Body of pancreas (tissue), 4 donors: ENCODE measurements at regions not wholly inside any gene's neighbourhood (a gene's known extent, or its start where the extent isn't known, plus 50 kb on each side); places are given as distances from the start of the nearest gene placed in this dataset.

Source experiments
- ATAC-seq: fragments of 150-250 bp; one replicate; pipeline ENCODE4 v1.9.1; 2016
- DNase-seq, 4 donors: peaks; one replicate each; pipeline ENCODE4 v3.0.0-alpha.2; 2019
- H3K27ac ChIP-seq, 4 donors: fragments of 200-600 bp; sonication (generic); 1 replicate in 3 of 4; 2 replicates in 1 of 4; pipeline versions ENCODE4 v1.5.1 to v1.6.1; 2016 to 2019; ENCODE audit warnings: mild to moderate bottlenecking in 1 of 4, mixed read lengths in 1 of 4, moderate library complexity in 1 of 4
- H3K27me3 ChIP-seq, 2 donors: fragments of 200-600 bp; sonication (generic); one replicate each; pipeline ENCODE4 v1.6.0; 2016; ENCODE audit warnings: mild to moderate bottlenecking in 1 of 2
- H3K36me3 ChIP-seq, 2 donors: fragments of 200-600 bp; sonication (generic); replicated peaks in 1 of 2; 2 replicates each; pipeline ENCODE4 v1.5.1; 2016; ENCODE audit warnings: low read depth in 2 of 2; ENCODE audit not compliant: insufficient read depth in 1 of 2
- H3K4me1 ChIP-seq: fragments of 200-600 bp; sonication (generic); one replicate; pipeline ENCODE4 v1.6.0; 2016
- H3K4me3 ChIP-seq, 2 donors: fragments of 200-600 bp; sonication (generic); 1 replicate in 1 of 2; 2 replicates in 1 of 2; pipeline ENCODE4 v1.5.1; 2016 to 2019
- H3K9me3 ChIP-seq, 3 donors: fragments of 200-600 bp; sonication (generic); 1 replicate in 2 of 3; 2 replicates in 1 of 3; pipeline ENCODE4 v1.5.1; 2016
- CTCF ChIP-seq, 7 experiments: fragments of 450-650 bp in 4 of 7; fragments of 200-600 bp in 3 of 7; sonication (generic) in 3 of 7; IDR thresholded peaks; one replicate each; pipeline ENCODE4 v1.5.1; 2016 to 2019; ENCODE audit warnings: antibody characterized with exemption in 7 of 7
- POLR2A ChIP-seq, 3 donors: fragments of 450-650 bp; IDR thresholded peaks; one replicate each; pipeline ENCODE4 v1.6.1; 2016; ENCODE audit warnings: antibody characterized with exemption in 3 of 3, mild to moderate bottlenecking in 2 of 3
- WGBS, 2 donors: methylation state at CpG; one replicate each; pipeline ENCODE4 v1.1.5; 2017; 5-methylcytosine and 5-hydroxymethylcytosine counted together
- intact Hi-C: fragments of 100-400 bp; cut with DNase I; formaldehyde crosslinking; loops from one replicate; pipeline ENCODE4 v1.15.1; 2023

GRCh38 chr12:87923361-87923760 lies 105.8 kb downstream of the C12orf50 start:
- TF ChIP-seq POLR2A (IDR thresholded peaks at IDR 0.05) = no peak
- no peak for TF ChIP-seq CTCF (IDR thresholded peaks at IDR 0.05)
- intact Hi-C loops = no loop called here
- H3K36me3 ChIP-seq = no peaks in the 10 kb centered on the region
- DNase-seq = no peak
- ATAC-seq = no peak
- H3K27ac ChIP-seq = no peak overlapping the region
- H3K9me3 ChIP-seq = no peaks in the 10 kb centered on the region
- no peaks in the 10 kb centered on the region for H3K27me3 ChIP-seq
- H3K4me1 ChIP-seq = no peaks in the 10 kb centered on the region
- 53 to 56% methylated on average over 3 of the region's 3 CpGs for WGBS, 2 donors
- H3K4me3 ChIP-seq = no peak overlapping the region

GRCh38 chr12:87922736-87923135 lies 106.5 kb downstream of the C12orf50 start:
- Histone ChIP-seq H3K4me1 (no peaks in the 10 kb centered on the region), H3K27me3 (no peaks in the 10 kb centered on the region), H3K9me3 (no peaks in the 10 kb centered on the region), H3K4me3 (no peak overlapping the region), H3K36me3 (no peaks in the 10 kb centered on the region), H3K27ac (no peak overlapping the region)
- intact Hi-C loops = no loop called here
- TF ChIP-seq CTCF (IDR thresholded peaks at IDR 0.05) (no peak), POLR2A (IDR thresholded peaks at IDR 0.05) (no peak)
- DNase-seq = no peak
- no peak for ATAC-seq
- 39 to 51% methylated on average over 2 of the region's 2 CpGs for WGBS, 2 donors

GRCh38 chr12:87921621-87922020 lies 107.6 kb downstream of the C12orf50 start:
- H3K27ac ChIP-seq = no peak overlapping the region
- WGBS, 2 donors = 41 to 45% methylated on average over 4 of the region's 4 CpGs
- no peaks in the 10 kb centered on the region for H3K4me1 ChIP-seq
- intact Hi-C loops = no loop called here
- TF ChIP-seq POLR2A (IDR thresholded peaks at IDR 0.05) (no peak), CTCF (IDR thresholded peaks at IDR 0.05) (no peak)
- no peak overlapping the region for H3K4me3 ChIP-seq
- DNase-seq (no peak), ATAC-seq (no peak)
- no peaks in the 10 kb centered on the region for H3K9me3 ChIP-seq
- no peaks in the 10 kb centered on the region for H3K27me3 ChIP-seq
- H3K36me3 ChIP-seq = no peaks in the 10 kb centered on the region

- intact Hi-C loops = no loop called here
- ATAC-seq (no peak), DNase-seq (no peak)
- no peaks in the 10 kb centered on the region for H3K4me1 ChIP-seq
- no peaks in the 10 kb centered on the region for H3K27me3 ChIP-seq
- H3K9me3 ChIP-seq = no peaks in the 10 kb centered on the region
- no peak overlapping the region for H3K4me3 ChIP-seq
- H3K27ac ChIP-seq = no peak overlapping the region
- TF ChIP-seq POLR2A (IDR thresholded peaks at IDR 0.05) = no peak
- no peak for TF ChIP-seq CTCF (IDR thresholded peaks at IDR 0.05)
- H3K36me3 ChIP-seq = no peaks in the 10 kb centered on the region
Measured at GRCh38 chr12:87920139-87920538, 109.1 kb downstream of the C12orf50 start.

- DNase-seq (no peak), ATAC-seq (no peak)
- intact Hi-C loops = no loop called here
- TF ChIP-seq CTCF (IDR thresholded peaks at IDR 0.05) (no peak), POLR2A (IDR thresholded peaks at IDR 0.05) (no peak)
- Histone ChIP-seq H3K27me3 (no peaks in the 10 kb centered on the region), H3K27ac (no peak overlapping the region), H3K4me3 (no peak overlapping the region), H3K36me3 (no peaks in the 10 kb centered on the region), H3K4me1 (no peaks in the 10 kb centered on the region), H3K9me3 (no peaks in the 10 kb centered on the region)
- WGBS, 2 donors = 70 to 72% methylated on average over 4 of the region's 4 CpGs
Measured at GRCh38 chr12:87901457-87901856, 127.7 kb downstream of the C12orf50 start.
